NT2/D1 (cell line): ENCODE measurements at regions not wholly inside any gene's neighbourhood (a gene's known extent, or its start where the extent isn't known, plus 50 kb on each side); places are given as distances from the start of the nearest gene placed in this dataset.

Experiments used
- SUZ12 ChIP-seq: IDR thresholded peaks from 2 replicates; pipeline ENCODE4 v1.6.1; 2011; ENCODE audit not compliant: insufficient read length, insufficient read depth; ENCODE audit errors: extremely low read depth
- YY1 ChIP-seq: IDR thresholded peaks from 2 replicates; pipeline ENCODE4 v1.6.1; 2011; ENCODE audit not compliant: insufficient read length, insufficient read depth
- ZNF274 ChIP-seq: IDR thresholded peaks from 2 replicates; pipeline ENCODE4 v1.6.1; 2011; ENCODE audit warnings: mild to moderate bottlenecking, low read depth, low read length

DNA sequence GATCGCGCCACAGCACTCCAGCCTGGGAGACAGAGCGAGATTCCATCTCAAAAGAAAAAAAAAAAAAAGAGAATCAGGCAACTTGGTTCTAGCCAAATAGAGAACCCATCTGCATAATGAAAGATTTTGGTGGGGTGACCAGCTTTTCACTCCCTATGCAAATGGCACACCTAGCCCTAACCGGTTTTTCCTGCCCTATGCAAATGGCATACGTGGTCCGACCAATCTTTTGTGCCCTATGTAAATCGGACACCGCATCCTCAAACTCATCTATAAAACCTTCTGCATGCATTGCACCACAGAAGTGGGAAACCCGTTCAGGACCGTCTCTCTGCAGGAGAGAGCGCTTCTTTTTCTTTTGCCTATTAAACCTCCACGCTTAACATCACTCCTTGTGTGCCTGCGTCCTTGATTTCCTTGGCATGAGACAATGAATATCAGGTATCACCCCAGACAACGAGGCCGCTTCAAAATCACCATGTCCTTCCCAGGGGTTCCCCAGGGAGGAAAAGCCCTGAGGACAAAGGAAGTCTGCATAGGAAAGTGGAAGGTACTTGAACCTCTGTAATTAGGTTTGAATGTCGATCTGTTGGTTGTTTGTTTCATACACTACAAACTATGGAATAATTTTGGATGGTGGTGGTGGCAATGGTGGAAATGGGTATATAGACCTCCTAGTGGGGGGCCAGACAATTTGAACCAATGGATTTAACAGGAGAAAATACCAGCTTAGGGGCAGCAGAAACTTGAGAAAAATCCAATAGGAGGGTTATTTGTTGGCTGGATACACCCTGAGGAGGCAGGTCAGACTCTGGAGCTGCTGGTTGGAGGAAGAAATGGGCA, 396.2 kb downstream of the TYW1 start:
- TF ChIP-seq YY1 (no peak), ZNF274 (no peak), SUZ12 (no peak)
